NCI-H128 (cell line): ENCODE measurements at regions not wholly inside any gene's neighbourhood (a gene's known extent, or its start where the extent isn't known, plus 50 kb on each side); places are given as distances from the start of the nearest gene placed in this dataset.

Source experiments
- DNase-seq: peaks from one replicate; lab custom pipeline; 2025; ENCODE audit not compliant: unreplicated experiment; lab: John Stamatoyannopoulos, UW

- no peak for DNase-seq
Observed at GRCh38 chr12:93130366-93131054, 201.4 kb upstream of the EEA1 start.

GRCh38 chr12:93133361-93133760 is 204.3 kb upstream of the EEA1 start:
- no peak for DNase-seq

GRCh38 chr12:93134175-93134890 is 205.2 kb upstream of the EEA1 start:
- no peak for DNase-seq

GRCh38 chr12:93134893-93135285 is 205.8 kb upstream of the EEA1 start:
- no peak for DNase-seq

- DNase-seq, result peak; percentile 73
Observed at GRCh38 chr12:93135286-93136239, 206.5 kb upstream of the EEA1 start.

GRCh38 chr12:93136253-93137055 is 207.4 kb upstream of the EEA1 start:
- no peak for DNase-seq

GRCh38 chr12:93137656-93138612 is 208.8 kb upstream of the EEA1 start:
- no peak for DNase-seq

- no peak for DNase-seq
Observed at GRCh38 chr12:93139028-93139665, 210.1 kb upstream of the EEA1 start.

- DNase-seq, result no peak
Observed at GRCh38 chr12:93140325-93140724, 211.2 kb upstream of the EEA1 start.

- no peak for DNase-seq
Observed at GRCh38 chr12:93140801-93141200, 211.7 kb upstream of the EEA1 start.

GRCh38 chr12:93142881-93143280 is 213.8 kb upstream of the EEA1 start:
- DNase-seq, result no peak

GRCh38 chr12:93144109-93144508 is 215.0 kb upstream of the EEA1 start:
- no peak for DNase-seq

GRCh38 chr12:93145086-93145485 is 216.0 kb upstream of the EEA1 start:
- no peak for DNase-seq

GRCh38 chr12:93146263-93146939 is 217.3 kb upstream of the EEA1 start:
- no peak for DNase-seq

GRCh38 chr12:93146970-93147369 is 217.9 kb upstream of the EEA1 start:
- DNase-seq, result no peak

- DNase-seq, result no peak
Observed at GRCh38 chr12:93148412-93148811, 219.3 kb upstream of the EEA1 start.

- no peak for DNase-seq
Observed at GRCh38 chr12:93149229-93149628, 220.1 kb upstream of the EEA1 start.

- no peak for DNase-seq
Observed at GRCh38 chr12:93151079-93151762, 222.1 kb upstream of the EEA1 start.
